ENCODE measurements at regions not wholly inside any gene's neighbourhood (a gene's known extent, or its start where the extent isn't known, plus 50 kb on each side); places are given as distances from the start of the nearest gene placed in this dataset.

- TF ChIP-seq, protein P1, sequence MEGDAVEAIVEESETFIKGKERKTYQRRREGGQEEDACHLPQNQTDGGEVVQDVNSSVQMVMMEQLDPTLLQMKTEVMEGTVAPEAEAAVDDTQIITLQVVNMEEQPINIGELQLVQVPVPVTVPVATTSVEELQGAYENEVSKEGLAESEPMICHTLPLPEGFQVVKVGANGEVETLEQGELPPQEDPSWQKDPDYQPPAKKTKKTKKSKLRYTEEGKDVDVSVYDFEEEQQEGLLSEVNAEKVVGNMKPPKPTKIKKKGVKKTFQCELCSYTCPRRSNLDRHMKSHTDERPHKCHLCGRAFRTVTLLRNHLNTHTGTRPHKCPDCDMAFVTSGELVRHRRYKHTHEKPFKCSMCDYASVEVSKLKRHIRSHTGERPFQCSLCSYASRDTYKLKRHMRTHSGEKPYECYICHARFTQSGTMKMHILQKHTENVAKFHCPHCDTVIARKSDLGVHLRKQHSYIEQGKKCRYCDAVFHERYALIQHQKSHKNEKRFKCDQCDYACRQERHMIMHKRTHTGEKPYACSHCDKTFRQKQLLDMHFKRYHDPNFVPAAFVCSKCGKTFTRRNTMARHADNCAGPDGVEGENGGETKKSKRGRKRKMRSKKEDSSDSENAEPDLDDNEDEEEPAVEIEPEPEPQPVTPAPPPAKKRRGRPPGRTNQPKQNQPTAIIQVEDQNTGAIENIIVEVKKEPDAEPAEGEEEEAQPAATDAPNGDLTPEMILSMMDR (IDR thresholded peaks at IDR 0.05) = no peak
Measured at GRCh38 chr2:120428748-120429147, 82.8 kb downstream of the INHBB start.

GRCh38 chr2:120429586-120430500, 83.9 kb downstream of the INHBB start:
- TF ChIP-seq, protein P1 (IDR thresholded peaks at IDR 0.05) = no peak

DNA sequence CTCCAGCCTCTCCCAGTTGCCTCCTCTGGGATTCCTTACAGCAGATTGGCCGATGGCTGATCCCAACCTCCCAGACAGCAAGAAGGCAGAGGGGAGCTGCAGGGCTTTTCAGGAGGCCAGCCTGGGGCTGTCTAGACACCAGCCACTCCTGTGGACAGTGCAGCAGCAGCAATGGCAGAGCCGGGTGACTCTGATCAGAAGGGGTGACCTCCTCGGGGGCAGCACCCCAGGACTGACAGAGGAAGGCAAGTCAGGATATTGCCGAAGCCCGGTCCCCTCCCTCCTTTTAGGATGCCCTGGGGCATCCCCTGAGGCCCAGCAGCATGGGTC, 84.5 kb downstream of the INHBB start:
- TF ChIP-seq, protein P1 (IDR thresholded peaks at IDR 0.05) = no peak

GRCh38 chr2:120430957-120431356, 85.0 kb downstream of the INHBB start:
- TF ChIP-seq, protein P1 (IDR thresholded peaks at IDR 0.05) = no peak

- TF ChIP-seq, protein P1 (IDR thresholded peaks at IDR 0.05) = no peak
Measured at GRCh38 chr2:120431386-120432292, 85.7 kb downstream of the INHBB start.

DNA sequence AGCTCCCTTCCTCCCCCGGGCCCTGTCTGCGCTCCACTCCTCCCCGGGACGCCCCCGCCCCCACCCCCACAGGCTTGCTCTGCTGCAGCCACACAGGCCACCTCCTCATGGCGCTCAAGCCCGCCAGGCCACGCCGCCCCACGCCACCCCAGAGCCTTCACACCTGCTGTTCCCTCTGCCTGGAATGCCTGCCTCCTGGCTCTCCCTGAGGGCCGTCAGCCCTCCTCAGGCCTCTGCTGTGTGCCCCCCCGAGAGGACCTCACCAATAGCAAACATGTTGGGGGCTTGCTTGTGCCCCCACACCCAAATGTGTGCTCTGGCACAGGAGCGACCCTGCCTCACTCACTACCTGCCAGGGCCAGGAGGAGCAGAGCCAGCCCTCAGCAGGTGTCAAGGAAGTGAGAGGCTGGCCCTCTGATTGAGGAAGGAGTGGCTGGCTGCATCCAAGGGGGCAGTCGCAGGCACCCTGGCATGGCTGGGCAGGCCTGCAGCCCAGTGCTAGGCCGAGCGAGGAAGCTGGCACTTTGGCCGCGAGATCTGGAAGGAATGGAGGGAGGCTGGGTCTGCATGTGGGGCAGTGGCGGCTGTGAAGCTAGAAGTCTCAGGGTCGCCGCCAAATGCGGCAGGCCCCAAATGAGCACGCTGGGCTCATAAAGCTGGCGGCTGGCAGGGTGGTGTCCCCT, 86.5 kb downstream of the INHBB start:
- TF ChIP-seq, protein P1 (IDR thresholded peaks at IDR 0.05) = no peak
